ENCODE measurements at regions not wholly inside any gene's neighbourhood (a gene's known extent, or its start where the extent isn't known, plus 50 kb on each side); places are given as distances from the start of the nearest gene placed in this dataset.

DNA sequence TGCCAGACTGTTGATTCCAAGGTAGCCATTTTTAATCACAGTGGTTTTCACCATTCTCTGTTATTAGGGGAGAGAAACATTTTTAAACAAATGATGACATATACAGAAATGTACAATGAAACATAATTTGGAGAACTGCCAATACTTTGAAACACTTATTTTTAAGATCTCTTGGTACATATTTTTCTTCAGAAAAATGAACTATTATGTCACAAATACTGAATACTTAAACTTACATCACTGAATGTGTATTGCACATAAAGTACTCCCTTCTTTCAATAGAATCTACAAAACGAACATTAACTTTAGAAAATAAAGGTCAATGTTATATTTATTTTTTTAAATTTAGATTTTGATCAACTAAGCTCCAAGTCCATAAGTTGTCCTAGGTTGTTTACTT lies 71.7 kb upstream of the CPNE8 start:
- no peak for DNase-seq (ENCODE audit: low read depth)

DNA sequence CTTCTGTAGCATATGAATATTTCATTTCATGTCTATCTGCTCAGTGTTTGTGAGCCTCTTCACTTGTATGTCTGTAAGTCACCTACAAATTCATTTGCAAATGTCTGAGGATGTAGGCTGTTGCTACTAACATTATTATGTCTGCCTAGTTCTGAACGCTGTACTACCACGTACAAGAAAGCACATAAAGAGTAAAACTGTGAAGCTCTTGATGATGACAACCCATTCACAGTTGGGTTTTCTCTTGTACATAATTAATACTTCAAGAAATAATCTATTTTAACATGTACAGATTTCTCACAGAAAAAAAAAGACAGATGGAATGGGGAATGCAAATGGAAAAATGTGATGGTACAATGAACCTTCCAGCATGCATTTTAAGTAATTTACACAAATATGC lies 64.3 kb upstream of the CPNE8 start:
- DNase-seq (ENCODE audit: low read depth) = no peak

DNA sequence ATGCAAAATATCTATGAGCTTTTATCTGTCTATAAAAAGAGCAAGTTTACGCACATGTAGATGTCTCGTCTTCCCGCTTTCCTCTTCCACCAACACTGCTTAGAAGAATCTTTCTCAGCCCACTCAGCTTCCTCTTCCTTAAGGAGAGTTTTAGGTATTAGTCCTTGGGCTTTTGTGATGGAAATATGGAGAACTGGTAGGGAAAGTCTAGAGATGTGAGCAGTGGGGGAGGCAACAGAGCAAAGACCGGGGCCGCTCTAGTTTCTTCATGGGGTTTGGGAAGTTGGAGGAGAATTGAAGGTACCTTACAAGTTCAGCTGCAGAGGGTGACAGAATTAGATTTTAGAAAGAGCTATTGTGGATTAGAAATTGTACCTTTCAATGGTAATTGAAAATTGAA lies 56.3 kb upstream of the CPNE8 start:
- DNase-seq (ENCODE audit: low read depth) = no peak

DNA sequence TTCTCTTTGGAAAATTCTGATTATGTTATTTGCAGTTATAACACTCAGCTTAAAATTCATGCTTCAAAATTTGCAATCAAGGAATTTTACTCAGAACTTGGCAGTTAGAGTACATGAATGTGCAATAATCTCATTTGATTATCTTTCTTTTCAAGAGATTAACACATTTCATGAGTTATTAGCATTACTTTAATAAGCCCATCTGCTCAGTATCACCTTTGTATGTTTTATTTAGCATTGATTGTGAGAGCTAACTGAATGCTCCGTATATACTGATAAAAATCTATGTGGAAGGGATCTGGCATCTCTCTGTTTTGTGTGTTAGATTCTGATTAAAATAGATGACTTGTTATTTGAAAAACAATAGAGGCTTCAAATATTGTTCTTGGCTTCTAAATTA lies 55.6 kb upstream of the CPNE8 start:
- no peak for DNase-seq (ENCODE audit: low read depth)

DNA sequence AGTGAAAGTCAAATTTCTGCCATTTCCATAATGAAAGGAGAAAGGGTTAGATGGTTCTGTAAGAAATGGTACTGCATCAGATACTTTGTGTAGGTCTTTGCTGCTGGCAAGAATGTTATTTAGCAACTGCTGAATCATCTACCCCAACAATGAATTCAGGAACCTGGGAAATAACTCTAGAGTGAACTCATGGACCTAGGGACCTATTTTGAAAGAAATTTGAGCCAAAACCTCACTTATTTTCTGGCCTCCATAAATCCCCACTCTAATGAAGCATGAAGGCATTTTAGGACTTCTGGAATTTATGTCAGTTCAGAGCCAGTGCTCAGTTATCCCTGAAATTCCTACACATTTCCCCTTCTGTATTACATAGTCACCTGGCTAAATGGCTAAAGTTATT lies 50.9 kb upstream of the CPNE8 start:
- no peak for DNase-seq (ENCODE audit: low read depth)

Data from activated T-cell treated with anti-CD3 and anti-CD28 coated beads for 24 hours (primary cell).